Parathyroid adenoma (tissue), 2 donors: ENCODE measurements at regions not wholly inside any gene's neighbourhood (a gene's known extent, or its start where the extent isn't known, plus 50 kb on each side); places are given as distances from the start of the nearest gene placed in this dataset.

Source experiments
- H2AFZ ChIP-seq: fragments of 300-600 bp; sonication (generic); one replicate; pipeline ENCODE4 v1.7.0; 2017; ENCODE audit warnings: antibody characterized with exemption, mild to moderate bottlenecking
- H3K27ac ChIP-seq: fragments of 300-600 bp; sonication (generic); one replicate; pipeline ENCODE4 v1.7.0; 2017
- H3K27me3 ChIP-seq: fragments of 300-600 bp; sonication (generic); one replicate; pipeline ENCODE4 v1.7.0; 2017; ENCODE audit warnings: low read length; ENCODE audit not compliant: control insufficient read depth, insufficient read depth
- H3K36me3 ChIP-seq: fragments of 300-600 bp; sonication (generic); one replicate; pipeline ENCODE4 v1.7.0; 2017; ENCODE audit warnings: low read length; ENCODE audit not compliant: control insufficient read depth, insufficient read depth
- H3K4me1 ChIP-seq: fragments of 300-600 bp; sonication (generic); one replicate; pipeline ENCODE4 v1.7.0; 2017; ENCODE audit warnings: control low read depth
- H3K4me2 ChIP-seq: fragments of 300-600 bp; sonication (generic); one replicate; pipeline ENCODE4 v1.7.0; 2017; ENCODE audit warnings: low read length
- H3K4me3 ChIP-seq: fragments of 300-600 bp; sonication (generic); one replicate; pipeline ENCODE4 v1.7.0; 2017; ENCODE audit warnings: low read depth, low read length
- H3K79me2 ChIP-seq: fragments of 300-600 bp; sonication (generic); one replicate; pipeline ENCODE4 v1.7.0; 2017; ENCODE audit warnings: control low read depth
- H3K9ac ChIP-seq: fragments of 300-600 bp; sonication (generic); one replicate; pipeline ENCODE4 v1.7.0; 2017; ENCODE audit warnings: mild to moderate bottlenecking
- H3K9me3 ChIP-seq: fragments of 300-600 bp; sonication (generic); one replicate; pipeline ENCODE4 v1.7.0; 2017; ENCODE audit warnings: low read length; ENCODE audit not compliant: control insufficient read depth
- TF ChIP-seq, protein P1 (sequence below): fragments of 300-600 bp; sonication (generic); IDR thresholded peaks from one replicate; pipeline ENCODE4 v1.7.0; 2017; ENCODE audit warnings: antibody characterized with exemption, mild to moderate bottlenecking
- donor health status: primary hyperparathyroidism.

- Histone ChIP-seq H3K36me3 (no peaks in the 10 kb centered on the region), H3K9me3 (no peaks in the 10 kb centered on the region), H3K79me2 (no peaks in the 10 kb centered on the region), H2AFZ (no peak overlapping the region), H3K9ac (no peak overlapping the region), H3K4me2 (no peak overlapping the region), H3K27me3 (no peaks in the 10 kb centered on the region), H3K4me1 (no peaks in the 10 kb centered on the region), H3K4me3 (no peak overlapping the region), H3K27ac (no peak overlapping the region)
- TF ChIP-seq, protein P1, sequence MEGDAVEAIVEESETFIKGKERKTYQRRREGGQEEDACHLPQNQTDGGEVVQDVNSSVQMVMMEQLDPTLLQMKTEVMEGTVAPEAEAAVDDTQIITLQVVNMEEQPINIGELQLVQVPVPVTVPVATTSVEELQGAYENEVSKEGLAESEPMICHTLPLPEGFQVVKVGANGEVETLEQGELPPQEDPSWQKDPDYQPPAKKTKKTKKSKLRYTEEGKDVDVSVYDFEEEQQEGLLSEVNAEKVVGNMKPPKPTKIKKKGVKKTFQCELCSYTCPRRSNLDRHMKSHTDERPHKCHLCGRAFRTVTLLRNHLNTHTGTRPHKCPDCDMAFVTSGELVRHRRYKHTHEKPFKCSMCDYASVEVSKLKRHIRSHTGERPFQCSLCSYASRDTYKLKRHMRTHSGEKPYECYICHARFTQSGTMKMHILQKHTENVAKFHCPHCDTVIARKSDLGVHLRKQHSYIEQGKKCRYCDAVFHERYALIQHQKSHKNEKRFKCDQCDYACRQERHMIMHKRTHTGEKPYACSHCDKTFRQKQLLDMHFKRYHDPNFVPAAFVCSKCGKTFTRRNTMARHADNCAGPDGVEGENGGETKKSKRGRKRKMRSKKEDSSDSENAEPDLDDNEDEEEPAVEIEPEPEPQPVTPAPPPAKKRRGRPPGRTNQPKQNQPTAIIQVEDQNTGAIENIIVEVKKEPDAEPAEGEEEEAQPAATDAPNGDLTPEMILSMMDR: no peak
Observed at GRCh38 chr3:190234621-190235020, 87.6 kb downstream of the CLDN1 start.

GRCh38 chr3:190229632-190230424 is 92.4 kb downstream of the CLDN1 start:
- H3K9ac ChIP-seq: no peak overlapping the region
- H2AFZ ChIP-seq: peak overlapping the region; percentile 10
- no peak overlapping the region for H3K4me3 ChIP-seq
- H3K36me3 ChIP-seq: no peaks in the 10 kb centered on the region
- TF ChIP-seq, protein P1: no peak
- H3K9me3 ChIP-seq: no peaks in the 10 kb centered on the region
- H3K27ac ChIP-seq: no peak overlapping the region
- H3K79me2 ChIP-seq: no peaks in the 10 kb centered on the region
- no peak overlapping the region for H3K4me2 ChIP-seq
- H3K27me3 ChIP-seq: no peaks in the 10 kb centered on the region
- no peaks in the 10 kb centered on the region for H3K4me1 ChIP-seq

GRCh38 chr3:190227064-190227463 is 95.2 kb downstream of the CLDN1 start:
- H3K9me3 ChIP-seq: no peaks in the 10 kb centered on the region
- H3K4me3 ChIP-seq: no peak overlapping the region
- no peak overlapping the region for H3K27ac ChIP-seq
- TF ChIP-seq, protein P1: no peak
- no peaks in the 10 kb centered on the region for H3K27me3 ChIP-seq
- no peak overlapping the region for H3K4me2 ChIP-seq
- H2AFZ ChIP-seq: no peak overlapping the region
- H3K79me2 ChIP-seq: no peaks in the 10 kb centered on the region
- H3K9ac ChIP-seq: no peak overlapping the region
- H3K36me3 ChIP-seq: no peaks in the 10 kb centered on the region
- H3K4me1 ChIP-seq: no peaks in the 10 kb centered on the region

- H2AFZ ChIP-seq: no peak overlapping the region
- TF ChIP-seq, protein P1: peak; percentile 13
- H3K4me3 ChIP-seq: no peak overlapping the region
Observed at GRCh38 chr3:190224863-190225692, 97.2 kb downstream of the CLDN1 start.

More at GRCh38 chr3:190224863-190225692, 97.2 kb downstream of the CLDN1 start:
- Histone ChIP-seq H3K9me3 (no peaks in the 10 kb centered on the region), H3K9ac (no peak overlapping the region), H3K4me1 (no peaks in the 10 kb centered on the region), H3K4me2 (no peak overlapping the region), H3K79me2 (no peaks in the 10 kb centered on the region), H3K27me3 (no peaks in the 10 kb centered on the region), H3K36me3 (no peaks in the 10 kb centered on the region), H3K27ac (no peak overlapping the region)
